GM21576 (cell line): ENCODE measurements at regions not wholly inside any gene's neighbourhood (a gene's known extent, or its start where the extent isn't known, plus 50 kb on each side); places are given as distances from the start of the nearest gene placed in this dataset.
"Not testable (repeated sequence)": the region's sequence is repeated elsewhere in the genome, so short reads cannot be mapped to it uniquely, and the experiment has no call there.

Experiments used
- ATAC-seq: cut with Tn5 transposase; IDR thresholded peaks from one replicate; pipeline ENCODE4 v1.9.1; 2021; ENCODE audit warnings: mild to moderate bottlenecking, moderate library complexity; ENCODE audit not compliant: unreplicated experiment

GRCh38 chr15:39501366-39502081, 79.4 kb upstream of the THBS1 start:
- ATAC-seq = no peak

- no peak for ATAC-seq
Observed at GRCh38 chr15:39502082-39502447, 78.8 kb upstream of the THBS1 start.

- ATAC-seq = no peak
Observed at GRCh38 chr15:39502611-39503195, 78.2 kb upstream of the THBS1 start.

- no peak for ATAC-seq
Observed at GRCh38 chr15:39503526-39503925, 77.4 kb upstream of the THBS1 start.

GRCh38 chr15:39504808-39505207, 76.1 kb upstream of the THBS1 start:
- ATAC-seq = no peak

- no peak for ATAC-seq
Observed at GRCh38 chr15:39506146-39506545, 74.7 kb upstream of the THBS1 start.

GRCh38 chr15:39508536-39508935, 72.3 kb upstream of the THBS1 start:
- no peak for ATAC-seq

- no peak for ATAC-seq
Observed at GRCh38 chr15:39510001-39510701, 70.7 kb upstream of the THBS1 start.

GRCh38 chr15:39511000-39511915, 69.6 kb upstream of the THBS1 start:
- ATAC-seq = no peak

- ATAC-seq = no peak
Observed at GRCh38 chr15:39511916-39512260, 69.0 kb upstream of the THBS1 start.

- ATAC-seq = no peak
Observed at GRCh38 chr15:39512643-39513042, 68.2 kb upstream of the THBS1 start.

- no peak for ATAC-seq
Observed at GRCh38 chr15:39513936-39514335, 66.9 kb upstream of the THBS1 start.

GRCh38 chr15:39514933-39515332, 65.9 kb upstream of the THBS1 start:
- no peak for ATAC-seq

- no peak for ATAC-seq
Observed at GRCh38 chr15:39515765-39516164, 65.1 kb upstream of the THBS1 start.

GRCh38 chr15:39517122-39517855, 63.6 kb upstream of the THBS1 start:
- ATAC-seq = no peak

- not testable (repeated sequence) for ATAC-seq
Observed at GRCh38 chr15:39523968-39524367, 56.9 kb upstream of the THBS1 start.

- no peak for ATAC-seq
Observed at GRCh38 chr15:39529457-39529856, 51.4 kb upstream of the THBS1 start.

GRCh38 chr15:39530480-39531342, 50.2 kb upstream of the THBS1 start:
- ATAC-seq = no peak
